Chondrocyte (in vitro differentiated cells): ENCODE measurements at regions not wholly inside any gene's neighbourhood (a gene's known extent, or its start where the extent isn't known, plus 50 kb on each side); places are given as distances from the start of the nearest gene placed in this dataset.

Experiments
- DNase-seq: peaks from one replicate; pipeline ENCODE4 v3.0.0; 2021; ENCODE audit warnings: mixed read lengths, low spot score
- H3K27ac Mint-ChIP-seq: one replicate; pipeline ENCODE4 v1.8.0; 2021; ENCODE audit warnings: mild to moderate bottlenecking, moderate library complexity, mixed read lengths; ENCODE audit not compliant: unreplicated experiment
- H3K27me3 Mint-ChIP-seq: 2 replicates; pipeline ENCODE4 v1.8.0; 2021; ENCODE audit warnings: low read depth, mixed read lengths
- H3K36me3 Mint-ChIP-seq: 2 replicates; pipeline ENCODE4 v1.8.0; 2021; ENCODE audit warnings: low read depth, mixed read lengths
- H3K4me1 Mint-ChIP-seq: 2 replicates; pipeline ENCODE4 v1.8.0; 2021; ENCODE audit warnings: low read depth, mild to moderate bottlenecking, mixed read lengths
- H3K4me3 Mint-ChIP-seq: one replicate; pipeline ENCODE4 v1.8.0; 2021; ENCODE audit warnings: mild to moderate bottlenecking, moderate library complexity, mixed read lengths; ENCODE audit not compliant: unreplicated experiment
- H3K9me3 Mint-ChIP-seq: 2 replicates; pipeline ENCODE4 v1.8.0; 2021; ENCODE audit warnings: low read depth, mixed read lengths
- TF ChIP-seq, protein P1 (sequence below): fragments of 200-600 bp; sonication (generic); IDR thresholded peaks from 2 replicates; pipeline ENCODE4 v1.5.0; 2021; ENCODE audit warnings: antibody characterized with exemption, mild to moderate bottlenecking, moderate library complexity

DNA sequence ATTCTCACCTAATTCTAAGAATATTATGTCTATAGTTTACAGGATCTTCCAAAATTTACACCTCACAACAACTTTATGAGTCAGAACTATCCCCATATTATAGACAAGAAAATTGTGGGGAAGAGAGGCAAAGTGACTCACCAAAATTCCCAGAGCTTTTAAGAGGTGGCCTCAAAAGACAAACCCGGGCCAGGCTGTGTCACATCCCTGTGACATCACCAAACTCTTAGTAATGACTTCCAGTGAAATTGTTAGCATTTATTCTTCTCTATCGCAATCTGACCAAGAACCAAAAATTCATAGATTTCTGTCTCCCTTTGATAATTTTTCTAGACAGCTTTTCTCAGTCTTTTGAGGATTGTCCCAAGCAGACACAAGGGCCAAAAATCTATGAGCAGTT lies 134.3 kb downstream of the SNX19 start:
- DNase-seq, result no peak
- TF ChIP-seq, protein P1, sequence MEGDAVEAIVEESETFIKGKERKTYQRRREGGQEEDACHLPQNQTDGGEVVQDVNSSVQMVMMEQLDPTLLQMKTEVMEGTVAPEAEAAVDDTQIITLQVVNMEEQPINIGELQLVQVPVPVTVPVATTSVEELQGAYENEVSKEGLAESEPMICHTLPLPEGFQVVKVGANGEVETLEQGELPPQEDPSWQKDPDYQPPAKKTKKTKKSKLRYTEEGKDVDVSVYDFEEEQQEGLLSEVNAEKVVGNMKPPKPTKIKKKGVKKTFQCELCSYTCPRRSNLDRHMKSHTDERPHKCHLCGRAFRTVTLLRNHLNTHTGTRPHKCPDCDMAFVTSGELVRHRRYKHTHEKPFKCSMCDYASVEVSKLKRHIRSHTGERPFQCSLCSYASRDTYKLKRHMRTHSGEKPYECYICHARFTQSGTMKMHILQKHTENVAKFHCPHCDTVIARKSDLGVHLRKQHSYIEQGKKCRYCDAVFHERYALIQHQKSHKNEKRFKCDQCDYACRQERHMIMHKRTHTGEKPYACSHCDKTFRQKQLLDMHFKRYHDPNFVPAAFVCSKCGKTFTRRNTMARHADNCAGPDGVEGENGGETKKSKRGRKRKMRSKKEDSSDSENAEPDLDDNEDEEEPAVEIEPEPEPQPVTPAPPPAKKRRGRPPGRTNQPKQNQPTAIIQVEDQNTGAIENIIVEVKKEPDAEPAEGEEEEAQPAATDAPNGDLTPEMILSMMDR, result no peak
- Mint-ChIP-seq H3K27me3 (no peaks in the 10 kb centered on the region), H3K9me3 (peaks cover 7% of the 10 kb centered on the region), H3K4me3 (no peak overlapping the region), H3K4me1 (peaks cover 23% of the 10 kb centered on the region), H3K27ac (peak overlapping the region; percentile 93), H3K36me3 (no peaks in the 10 kb centered on the region)

DNA sequence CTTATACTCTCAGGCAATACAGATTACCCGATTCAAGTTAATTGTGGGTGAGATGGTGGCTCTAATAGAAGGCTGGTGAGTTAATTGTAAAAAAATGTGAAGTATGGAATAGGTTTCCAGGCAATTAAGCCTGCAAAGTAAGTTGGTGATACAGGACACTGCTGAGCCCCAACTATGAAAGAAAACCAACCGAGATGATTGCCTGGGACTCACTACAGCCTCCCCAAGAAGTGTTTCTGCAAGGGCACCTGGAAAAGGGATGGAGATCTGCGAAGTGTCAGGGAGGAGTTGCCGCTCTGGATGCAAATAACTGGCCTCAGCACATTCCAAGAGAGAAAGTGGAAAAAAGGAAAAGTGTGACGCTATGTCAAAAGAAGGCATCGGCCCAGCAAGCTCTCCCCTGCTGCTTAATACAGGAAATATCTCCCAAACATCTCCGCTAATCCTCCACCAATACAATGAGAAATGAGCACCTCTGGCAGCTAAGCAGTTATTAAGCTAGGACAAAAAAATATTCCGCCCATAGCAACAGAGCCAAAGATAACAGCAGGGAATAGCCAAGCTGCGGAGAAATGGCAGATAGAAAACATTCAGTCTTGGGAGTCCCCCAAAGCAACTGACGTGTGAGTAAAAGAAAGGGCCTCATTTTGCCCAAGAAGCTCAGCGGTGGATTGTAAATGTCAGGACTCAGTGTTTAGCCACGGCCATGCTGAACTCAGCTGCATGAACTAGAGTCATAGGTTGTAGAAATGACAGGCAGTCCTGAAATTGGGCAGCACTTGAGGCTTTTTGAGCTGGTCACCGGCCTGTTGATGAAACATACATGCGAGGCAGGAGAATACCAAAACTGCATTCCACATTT lies 133.7 kb downstream of the SNX19 start:
- TF ChIP-seq, protein P1, result no peak
- H3K36me3 Mint-ChIP-seq, result no peaks in the 10 kb centered on the region
- H3K9me3 Mint-ChIP-seq, result peaks cover 2% of the 10 kb centered on the region
- peaks cover 30% of the 10 kb centered on the region for H3K4me1 Mint-ChIP-seq
- no peak for DNase-seq
- H3K4me3 Mint-ChIP-seq, result peak overlapping the region; percentile 6
- peak overlapping the region; percentile 93 for H3K27ac Mint-ChIP-seq
- H3K27me3 Mint-ChIP-seq, result no peaks in the 10 kb centered on the region

DNA sequence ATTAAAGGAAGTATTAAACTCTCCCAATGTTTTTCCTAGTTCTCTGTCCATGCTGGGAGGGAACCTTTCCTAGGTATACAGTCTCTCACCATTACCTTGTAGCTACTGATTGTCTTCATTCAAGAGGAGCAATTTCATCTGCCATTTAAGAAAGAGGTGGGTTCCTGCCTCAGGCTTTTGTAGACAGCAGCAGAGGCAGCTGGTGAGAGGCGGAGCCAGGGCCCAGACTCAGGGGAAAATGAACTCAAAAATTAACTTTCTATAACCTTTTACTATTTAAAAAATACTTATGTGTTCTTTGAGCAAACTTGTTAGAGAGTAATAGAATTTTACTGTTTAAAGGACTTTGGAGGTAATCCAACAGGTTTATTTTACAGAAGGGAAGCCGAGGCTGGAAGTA lies 133.0 kb downstream of the SNX19 start:
- no peak overlapping the region for H3K4me3 Mint-ChIP-seq

DNA sequence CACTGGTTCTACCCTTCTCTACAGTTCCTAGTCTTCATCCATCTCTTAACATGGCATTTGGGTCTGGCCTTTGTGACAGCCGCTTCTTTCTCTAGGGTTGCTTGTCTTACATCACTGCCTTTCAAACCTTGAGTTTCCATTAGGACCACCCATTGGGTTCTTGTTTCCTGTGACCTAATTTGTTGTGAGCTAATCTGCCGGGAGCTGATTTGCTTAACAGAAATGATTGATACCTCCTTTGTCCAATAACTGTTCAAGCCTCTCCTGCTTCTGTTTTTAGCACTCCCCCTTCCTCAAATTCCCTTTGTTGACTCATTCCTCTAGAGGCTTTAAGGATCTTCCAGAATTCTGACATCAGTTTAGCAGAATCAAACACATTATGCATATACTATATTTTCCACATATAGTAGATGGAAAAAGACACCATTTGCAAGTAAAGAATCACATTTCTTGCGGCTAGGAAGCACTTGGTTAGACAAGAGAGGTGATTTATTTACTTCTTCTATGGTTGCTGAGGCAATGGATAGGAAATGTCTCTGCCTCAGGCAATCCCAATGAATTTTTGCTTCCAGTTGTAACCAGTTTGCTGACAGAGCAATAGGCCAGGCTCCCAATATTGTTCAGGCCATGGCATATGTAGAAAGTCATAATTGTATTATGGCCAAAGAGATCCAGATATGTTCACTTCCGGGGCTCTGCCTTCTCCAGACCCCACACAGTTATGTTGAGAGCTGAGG lies 130.7 kb downstream of the SNX19 start:
- H3K9me3 Mint-ChIP-seq, result peaks cover under 1% of the 10 kb centered on the region
- no peaks in the 10 kb centered on the region for H3K36me3 Mint-ChIP-seq
- no peak for DNase-seq
- no peak overlapping the region for H3K4me3 Mint-ChIP-seq
- H3K4me1 Mint-ChIP-seq, result peaks cover 42% of the 10 kb centered on the region
- H3K27me3 Mint-ChIP-seq, result no peaks in the 10 kb centered on the region
- TF ChIP-seq, protein P1, result no peak
- peak overlapping the region; percentile 91 for H3K27ac Mint-ChIP-seq

More for the DNA sequence above, 133.0 kb downstream of the SNX19 start:
- no peak for DNase-seq
- Mint-ChIP-seq H3K27me3 (no peaks in the 10 kb centered on the region), H3K36me3 (no peaks in the 10 kb centered on the region), H3K9me3 (no peaks in the 10 kb centered on the region), H3K4me1 (peaks cover 37% of the 10 kb centered on the region), H3K27ac (peak overlapping the region; percentile 93)
- TF ChIP-seq, protein P1, result no peak

DNA sequence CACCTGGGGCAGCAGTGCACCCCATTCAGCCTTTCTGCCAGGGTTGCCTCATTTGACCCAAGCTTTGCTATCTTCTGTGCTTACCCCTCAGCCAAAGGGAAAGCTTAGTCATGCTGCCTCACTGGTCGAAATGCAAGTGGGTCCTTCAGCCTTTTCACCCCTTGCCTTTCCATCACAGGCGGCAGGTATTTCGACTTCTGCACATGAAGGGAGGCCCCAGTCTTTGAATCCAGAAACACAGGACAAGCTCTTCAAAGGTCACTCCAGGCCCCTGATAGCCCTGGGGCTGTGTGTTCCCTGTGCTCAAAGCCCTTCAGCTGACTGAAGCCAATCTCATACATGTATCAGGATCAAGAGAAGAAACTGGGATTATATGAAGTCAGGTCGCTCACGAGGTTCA lies 129.7 kb downstream of the SNX19 start:
- H3K27me3 Mint-ChIP-seq, result no peaks in the 10 kb centered on the region
- DNase-seq, result no peak
- H3K27ac Mint-ChIP-seq, result peak overlapping the region; percentile 91
- H3K9me3 Mint-ChIP-seq, result peaks cover 8% of the 10 kb centered on the region
- H3K4me3 Mint-ChIP-seq, result no peak overlapping the region
- TF ChIP-seq, protein P1, result no peak
- H3K36me3 Mint-ChIP-seq, result peaks cover 8% of the 10 kb centered on the region
- peaks cover 42% of the 10 kb centered on the region for H3K4me1 Mint-ChIP-seq
